Tibial nerve (tissue), 4 donors: ENCODE measurements at regions not wholly inside any gene's neighbourhood (a gene's known extent, or its start where the extent isn't known, plus 50 kb on each side); places are given as distances from the start of the nearest gene placed in this dataset.

Experiments
- EP300 ChIP-seq, 2 donors: sonication (generic); formaldehyde crosslinking; IDR thresholded peaks; one replicate each; pipeline ENCODE4 v1.6.1; 2017; ENCODE audit warnings: antibody characterized with exemption in 2 of 2, mild to moderate bottlenecking in 1 of 2
- POLR2A ChIP-seq, 2 donors: fragments of 450-650 bp; IDR thresholded peaks; one replicate each; pipeline ENCODE4 v1.6.1; 2017; ENCODE audit warnings: antibody characterized with exemption in 2 of 2, mild to moderate bottlenecking in 2 of 2, moderate library complexity in 2 of 2
- TF ChIP-seq, protein P1 (sequence below), 5 experiments: fragments of 200-600 bp in 3 of 5; fragments of 450-650 bp in 2 of 5; sonication (generic) in 3 of 5; IDR thresholded peaks; one replicate each; pipeline ENCODE4 v1.5.1; 2016 to 2019; ENCODE audit warnings: antibody characterized with exemption in 5 of 5, mild to moderate bottlenecking in 3 of 5, moderate library complexity in 2 of 5

DNA sequence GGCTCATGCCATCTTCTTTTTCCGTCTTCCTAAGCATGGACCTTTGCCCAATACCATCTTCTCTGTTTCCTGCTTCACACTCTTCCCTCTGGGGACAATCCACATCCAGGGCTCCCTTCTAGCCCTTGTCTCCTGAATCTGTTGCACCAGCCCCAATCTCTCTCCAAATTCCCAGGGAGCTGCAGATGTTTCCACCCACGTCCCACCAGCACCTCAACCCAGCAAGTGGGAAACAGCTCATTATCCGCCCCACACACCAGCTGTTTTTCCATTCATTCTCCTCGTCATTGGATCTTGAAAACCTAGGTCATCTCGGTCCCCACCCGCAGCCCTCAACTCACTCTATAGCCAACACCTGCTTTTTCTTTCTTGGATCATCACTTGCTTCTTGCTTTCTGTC lies 185.0 kb upstream of the CDYL start:
- TF ChIP-seq, protein P1, sequence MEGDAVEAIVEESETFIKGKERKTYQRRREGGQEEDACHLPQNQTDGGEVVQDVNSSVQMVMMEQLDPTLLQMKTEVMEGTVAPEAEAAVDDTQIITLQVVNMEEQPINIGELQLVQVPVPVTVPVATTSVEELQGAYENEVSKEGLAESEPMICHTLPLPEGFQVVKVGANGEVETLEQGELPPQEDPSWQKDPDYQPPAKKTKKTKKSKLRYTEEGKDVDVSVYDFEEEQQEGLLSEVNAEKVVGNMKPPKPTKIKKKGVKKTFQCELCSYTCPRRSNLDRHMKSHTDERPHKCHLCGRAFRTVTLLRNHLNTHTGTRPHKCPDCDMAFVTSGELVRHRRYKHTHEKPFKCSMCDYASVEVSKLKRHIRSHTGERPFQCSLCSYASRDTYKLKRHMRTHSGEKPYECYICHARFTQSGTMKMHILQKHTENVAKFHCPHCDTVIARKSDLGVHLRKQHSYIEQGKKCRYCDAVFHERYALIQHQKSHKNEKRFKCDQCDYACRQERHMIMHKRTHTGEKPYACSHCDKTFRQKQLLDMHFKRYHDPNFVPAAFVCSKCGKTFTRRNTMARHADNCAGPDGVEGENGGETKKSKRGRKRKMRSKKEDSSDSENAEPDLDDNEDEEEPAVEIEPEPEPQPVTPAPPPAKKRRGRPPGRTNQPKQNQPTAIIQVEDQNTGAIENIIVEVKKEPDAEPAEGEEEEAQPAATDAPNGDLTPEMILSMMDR (IDR thresholded peaks at IDR 0.05) = no peak
- TF ChIP-seq EP300 (IDR thresholded peaks at IDR 0.05) (no peak), POLR2A (IDR thresholded peaks at IDR 0.05) (no peak)
